ENCODE measurements at regions not wholly inside any gene's neighbourhood (a gene's known extent, or its start where the extent isn't known, plus 50 kb on each side); places are given as distances from the start of the nearest gene placed in this dataset.
"Not testable (repeated sequence)": the region's sequence is repeated elsewhere in the genome, so short reads cannot be mapped to it uniquely, and the experiment has no call there.

GRCh38 chr12:131380220-131380964 lies 330.5 kb upstream of the SFSWAP start:
- H3K4me3 Mint-ChIP-seq: no peak overlapping the region
- no peak for ATAC-seq
- DNase-seq: peak; percentile 19

GRCh38 chr12:131380965-131381705 lies 329.8 kb upstream of the SFSWAP start:
- no peak overlapping the region for H3K27ac Mint-ChIP-seq
- DNase-seq: peak; percentile 18
- H3K36me3 Mint-ChIP-seq: no peaks in the 10 kb centered on the region
- CTCF ChIA-PET: no interaction called here
- H3K4me3 Mint-ChIP-seq: no peak overlapping the region
- H3K9me3 Mint-ChIP-seq (ENCODE audit: low read depth): no peaks in the 10 kb centered on the region
- no peaks in the 10 kb centered on the region for H3K27me3 Mint-ChIP-seq
- no peak for ATAC-seq
- H3K4me1 Mint-ChIP-seq: no peaks in the 10 kb centered on the region

More at GRCh38 chr12:131380220-131380964, 330.5 kb upstream of the SFSWAP start:
- H3K4me1 Mint-ChIP-seq: no peaks in the 10 kb centered on the region
- H3K27ac Mint-ChIP-seq: no peak overlapping the region
- no peaks in the 10 kb centered on the region for H3K36me3 Mint-ChIP-seq
- CTCF ChIA-PET: no interaction called here
- H3K9me3 Mint-ChIP-seq (ENCODE audit: low read depth): no peaks in the 10 kb centered on the region
- H3K27me3 Mint-ChIP-seq: no peaks in the 10 kb centered on the region

GRCh38 chr12:131381716-131382430 lies 329.0 kb upstream of the SFSWAP start:
- Mint-ChIP-seq H3K4me1 (no peaks in the 10 kb centered on the region), H3K36me3 (no peaks in the 10 kb centered on the region), H3K9me3 (ENCODE audit: low read depth) (no peaks in the 10 kb centered on the region), H3K27ac (no peak overlapping the region), H3K4me3 (no peak overlapping the region), H3K27me3 (no peaks in the 10 kb centered on the region)
- DNase-seq (peak; percentile 29), ATAC-seq (no peak)
- CTCF ChIA-PET: no interaction called here

- DNase-seq: peak; percentile 31
- no peak for ATAC-seq
- Mint-ChIP-seq H3K27me3 (no peaks in the 10 kb centered on the region), H3K4me3 (no peak overlapping the region), H3K27ac (no peak overlapping the region), H3K36me3 (no peaks in the 10 kb centered on the region), H3K4me1 (no peaks in the 10 kb centered on the region), H3K9me3 (ENCODE audit: low read depth) (no peaks in the 10 kb centered on the region)
- CTCF ChIA-PET: no interaction called here
These were observed 327.6 kb upstream of the SFSWAP start for GRCh38 chr12:131383291-131383690.

GRCh38 chr12:131383741-131384543 lies 326.9 kb upstream of the SFSWAP start:
- no peaks in the 10 kb centered on the region for H3K4me1 Mint-ChIP-seq
- no peak overlapping the region for H3K4me3 Mint-ChIP-seq

GRCh38 chr12:131384544-131384855 lies 326.4 kb upstream of the SFSWAP start:
- CTCF ChIA-PET: no interaction called here

More at GRCh38 chr12:131383741-131384543, 326.9 kb upstream of the SFSWAP start:
- Mint-ChIP-seq H3K36me3 (no peaks in the 10 kb centered on the region), H3K27ac (no peak overlapping the region), H3K9me3 (ENCODE audit: low read depth) (no peaks in the 10 kb centered on the region), H3K27me3 (no peaks in the 10 kb centered on the region)
- CTCF ChIA-PET: no interaction called here
- ATAC-seq (no peak), DNase-seq (no peak)

GRCh38 chr12:131385313-131386166 lies 325.4 kb upstream of the SFSWAP start:
- Mint-ChIP-seq H3K4me3 (no peak overlapping the region), H3K27ac (no peak overlapping the region), H3K9me3 (ENCODE audit: low read depth) (no peaks in the 10 kb centered on the region), H3K27me3 (no peaks in the 10 kb centered on the region), H3K36me3 (no peaks in the 10 kb centered on the region), H3K4me1 (no peaks in the 10 kb centered on the region)
- CTCF ChIA-PET: no interaction called here
- DNase-seq (no peak), ATAC-seq (no peak)

More at GRCh38 chr12:131384544-131384855, 326.4 kb upstream of the SFSWAP start:
- H3K4me1 Mint-ChIP-seq: no peaks in the 10 kb centered on the region
- H3K9me3 Mint-ChIP-seq (ENCODE audit: low read depth): no peaks in the 10 kb centered on the region
- DNase-seq: no peak
- no peak overlapping the region for H3K27ac Mint-ChIP-seq
- no peaks in the 10 kb centered on the region for H3K36me3 Mint-ChIP-seq
- no peak overlapping the region for H3K4me3 Mint-ChIP-seq
- H3K27me3 Mint-ChIP-seq: no peaks in the 10 kb centered on the region
- ATAC-seq: no peak

DNA sequence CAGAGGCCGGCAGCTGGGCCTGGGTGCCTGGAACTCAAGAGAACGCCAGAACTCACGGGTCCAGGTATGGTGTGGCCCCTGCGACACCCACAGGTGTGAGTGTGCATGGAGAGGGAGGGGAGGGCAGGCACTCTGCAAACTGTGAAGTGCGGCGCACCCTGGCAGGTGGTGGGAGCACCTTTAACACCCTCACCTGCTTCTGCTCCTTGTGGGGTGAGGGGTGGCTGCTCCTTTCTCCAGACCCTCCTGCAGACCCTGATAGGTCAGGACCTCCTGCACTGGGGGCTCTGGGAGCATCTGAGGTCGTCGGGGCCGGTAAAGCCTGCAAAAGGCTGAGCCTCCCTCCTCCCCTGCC lies 324.7 kb upstream of the SFSWAP start:
- CTCF ChIA-PET: no interaction called here
- H3K27me3 Mint-ChIP-seq: no peaks in the 10 kb centered on the region
- DNase-seq: no peak

DNA sequence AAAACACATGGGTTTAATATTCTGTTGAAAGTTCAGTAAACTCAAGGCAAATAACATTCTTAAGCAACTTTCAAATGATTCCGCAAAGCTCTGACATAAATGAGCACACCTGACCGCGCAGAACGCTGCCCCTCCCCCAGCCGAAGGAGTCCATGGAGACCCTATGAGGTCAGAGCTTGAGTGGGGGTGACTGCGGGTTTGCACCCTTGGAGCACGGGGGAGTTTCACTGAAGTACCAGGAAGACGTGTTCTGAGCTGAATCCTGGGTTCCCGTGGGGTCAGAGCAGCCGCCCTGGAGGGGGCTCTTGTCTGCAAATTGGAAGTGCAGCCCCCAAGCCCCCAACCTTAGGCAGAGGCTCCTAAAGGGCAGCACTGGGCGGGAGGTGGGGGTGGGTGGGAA lies 324.1 kb upstream of the SFSWAP start:
- Mint-ChIP-seq H3K27ac (no peak overlapping the region), H3K4me3 (no peak overlapping the region), H3K4me1 (no peaks in the 10 kb centered on the region), H3K9me3 (ENCODE audit: low read depth) (no peaks in the 10 kb centered on the region), H3K36me3 (no peaks in the 10 kb centered on the region), H3K27me3 (no peaks in the 10 kb centered on the region)
- DNase-seq: no peak
- CTCF ChIA-PET: no interaction called here
- no peak for ATAC-seq

More for the DNA sequence above, 324.7 kb upstream of the SFSWAP start:
- Mint-ChIP-seq H3K4me1 (no peaks in the 10 kb centered on the region), H3K4me3 (no peak overlapping the region), H3K27ac (no peak overlapping the region), H3K36me3 (no peaks in the 10 kb centered on the region), H3K9me3 (ENCODE audit: low read depth) (no peaks in the 10 kb centered on the region)
- no peak for ATAC-seq

GRCh38 chr12:131387281-131388163 lies 323.4 kb upstream of the SFSWAP start:
- H3K27me3 Mint-ChIP-seq: no peaks in the 10 kb centered on the region
- no peaks in the 10 kb centered on the region for H3K9me3 Mint-ChIP-seq (ENCODE audit: low read depth)
- CTCF ChIA-PET: no interaction called here
- no peaks in the 10 kb centered on the region for H3K36me3 Mint-ChIP-seq
- DNase-seq (no peak), ATAC-seq (no peak)
- no peak overlapping the region for H3K27ac Mint-ChIP-seq
- no peaks in the 10 kb centered on the region for H3K4me1 Mint-ChIP-seq
- H3K4me3 Mint-ChIP-seq: no peak overlapping the region

DNA sequence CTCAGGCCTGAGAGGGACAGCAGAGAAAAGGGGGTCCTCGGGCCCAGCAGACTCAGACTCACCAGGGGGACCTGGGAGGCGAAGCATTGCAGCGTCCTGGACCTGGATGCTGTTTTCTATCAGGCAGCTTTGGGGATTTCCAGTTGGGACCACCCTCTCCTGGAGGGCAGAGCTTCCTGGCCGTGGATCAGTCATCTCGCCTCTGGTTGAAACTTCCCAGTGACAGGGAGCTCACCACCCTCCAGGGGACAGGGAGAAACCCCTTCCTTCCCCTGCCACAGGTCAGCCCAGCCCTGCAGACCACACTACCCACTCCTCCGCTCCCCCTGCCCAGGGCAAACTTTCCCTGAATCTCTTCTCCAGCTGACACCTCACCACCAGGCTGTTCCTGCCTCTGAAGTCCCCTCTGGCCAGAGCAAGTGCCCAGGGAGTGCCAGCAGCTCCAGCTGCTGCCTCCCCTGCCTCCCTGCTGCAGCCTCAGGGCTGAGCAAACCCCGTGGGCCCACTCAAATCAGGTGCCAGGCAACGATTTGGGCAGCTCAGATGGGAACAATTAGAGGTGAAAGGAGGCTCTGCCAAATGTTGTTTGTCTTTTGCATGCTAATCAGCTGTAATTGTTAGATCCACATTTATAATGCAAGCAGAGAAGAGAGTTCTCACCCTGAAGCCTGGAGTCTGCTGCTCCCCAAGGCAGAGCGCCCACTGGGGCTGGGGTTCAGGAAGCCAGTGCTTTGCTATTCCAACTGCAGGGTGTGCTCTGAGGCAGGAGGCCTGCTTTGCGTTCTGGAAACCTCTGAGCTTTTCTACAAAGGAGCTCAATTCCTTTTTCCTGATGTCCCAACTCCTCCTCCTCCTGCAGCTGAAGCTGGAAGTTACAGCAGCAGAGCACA lies 322.5 kb upstream of the SFSWAP start:
- DNase-seq; H3K36me3 Mint-ChIP-seq; ATAC-seq; H3K27me3 Mint-ChIP-seq; H3K9me3 Mint-ChIP-seq (ENCODE audit: low read depth); H3K4me1 Mint-ChIP-seq; H3K27ac Mint-ChIP-seq; H3K4me3 Mint-ChIP-seq; CTCF ChIA-PET: not testable (repeated sequence)
